GM21825 (cell line): ENCODE measurements at regions not wholly inside any gene's neighbourhood (a gene's known extent, or its start where the extent isn't known, plus 50 kb on each side); places are given as distances from the start of the nearest gene placed in this dataset.
"Not testable (repeated sequence)": the region's sequence is repeated elsewhere in the genome, so short reads cannot be mapped to it uniquely, and the experiment has no call there.

ENCODE experiments used
- ATAC-seq: cut with Tn5 transposase; IDR thresholded peaks from one replicate; pipeline ENCODE4 v1.9.1; 2021; ENCODE audit warnings: mild to moderate bottlenecking, moderate library complexity; ENCODE audit not compliant: unreplicated experiment

- ATAC-seq = no peak
These were observed 314.2 kb downstream of the PID1 start for GRCh38 chr2:228956701-228957474.

GRCh38 chr2:228949831-228950230, 321.3 kb downstream of the PID1 start:
- no peak for ATAC-seq

GRCh38 chr2:228945710-228946109, 325.4 kb downstream of the PID1 start:
- ATAC-seq = no peak

GRCh38 chr2:228942856-228943255, 328.2 kb downstream of the PID1 start:
- ATAC-seq = no peak

- ATAC-seq = no peak
These were observed 332.5 kb downstream of the PID1 start for GRCh38 chr2:228938629-228939028.

- no peak for ATAC-seq
These were observed 343.8 kb downstream of the PID1 start for GRCh38 chr2:228927028-228928010.

GRCh38 chr2:228919808-228920207, 351.3 kb downstream of the PID1 start:
- no peak for ATAC-seq

- no peak for ATAC-seq
These were observed 353.9 kb downstream of the PID1 start for GRCh38 chr2:228917220-228917619.

- no peak for ATAC-seq
These were observed 354.5 kb downstream of the PID1 start for GRCh38 chr2:228916416-228917090.

GRCh38 chr2:228913176-228913575, 357.9 kb downstream of the PID1 start:
- ATAC-seq = no peak

- ATAC-seq = not testable (repeated sequence)
These were observed 360.2 kb downstream of the PID1 start for GRCh38 chr2:228910872-228911271.

GRCh38 chr2:228902176-228902575, 368.9 kb downstream of the PID1 start:
- ATAC-seq = no peak

- ATAC-seq = no peak
These were observed 369.6 kb downstream of the PID1 start for GRCh38 chr2:228901531-228901930.

- ATAC-seq = no peak
These were observed 392.9 kb downstream of the PID1 start for GRCh38 chr2:228878138-228878537.

GRCh38 chr2:228876276-228876675, 394.8 kb downstream of the PID1 start:
- no peak for ATAC-seq

- no peak for ATAC-seq
These were observed 395.8 kb downstream of the PID1 start for GRCh38 chr2:228875152-228875900.

- no peak for ATAC-seq
These were observed 400.1 kb downstream of the PID1 start for GRCh38 chr2:228871012-228871411.

- no peak for ATAC-seq
These were observed 401.3 kb downstream of the PID1 start for GRCh38 chr2:228869636-228870264.

- ATAC-seq = no peak
These were observed 403.7 kb downstream of the PID1 start for GRCh38 chr2:228867406-228867805.

GRCh38 chr2:228866781-228867180, 404.3 kb downstream of the PID1 start:
- no peak for ATAC-seq
